Left lung (tissue), 4 donors: ENCODE measurements at regions not wholly inside any gene's neighbourhood (a gene's known extent, or its start where the extent isn't known, plus 50 kb on each side); places are given as distances from the start of the nearest gene placed in this dataset.

ENCODE experiments used
- ATAC-seq: fragments of 200-7000 bp; cut with Tn5 transposase; one replicate; pipeline ENCODE4 v1.9.1; 2020; ENCODE audit warnings: moderate library complexity
- DNase-seq, 4 donors: peaks; one replicate each; pipeline ENCODE4 v3.0.0-alpha.2; 2013 to 2020
- H3K27ac ChIP-seq, 2 donors: fragments of 200-600 bp; sonication (generic) in 1 of 2; one replicate each; pipeline versions ENCODE4 v1.5.0 to v1.8.0; 2020 to 2021
- H3K27me3 ChIP-seq, 2 donors: fragments of 200-600 bp; sonication (generic) in 1 of 2; one replicate each; pipeline versions ENCODE4 v1.5.0 to v1.8.0; 2020 to 2021
- H3K36me3 ChIP-seq, 2 donors: fragments of 200-600 bp; sonication (generic) in 1 of 2; one replicate each; pipeline versions ENCODE4 v1.5.0 to v1.8.0; 2020 to 2021
- H3K4me1 ChIP-seq, 2 donors: fragments of 200-600 bp; one replicate each; pipeline ENCODE4 v1.8.0; 2021
- H3K4me3 ChIP-seq, 2 donors: fragments of 200-600 bp; sonication (generic) in 1 of 2; one replicate each; pipeline versions ENCODE4 v1.5.0 to v1.8.0; 2020 to 2021; ENCODE audit warnings: mild to moderate bottlenecking in 1 of 2
- H3K9me3 ChIP-seq, 2 donors: fragments of 200-600 bp; sonication (generic) in 1 of 2; one replicate each; pipeline versions ENCODE4 v1.5.0 to v1.8.0; 2020 to 2021
- intact Hi-C, 2 donors: fragments of 100-400 bp; cut with DNase I; formaldehyde crosslinking; loops; one replicate each; pipeline versions ENCODE4 v1.11.2 to v1.14.2; 2022
- TF ChIP-seq, protein P1 (sequence below), 2 donors: fragments of 200-600 bp; sonication (generic) in 1 of 2; IDR thresholded peaks; one replicate each; pipeline versions ENCODE4 v1.5.0 to v1.8.0; 2021; ENCODE audit warnings: antibody characterized with exemption in 2 of 2
- donor health status: DM: no; HTN: yes; CAD: no.
- donor health status: DM: no; HTN: no; CAD: no.

DNA sequence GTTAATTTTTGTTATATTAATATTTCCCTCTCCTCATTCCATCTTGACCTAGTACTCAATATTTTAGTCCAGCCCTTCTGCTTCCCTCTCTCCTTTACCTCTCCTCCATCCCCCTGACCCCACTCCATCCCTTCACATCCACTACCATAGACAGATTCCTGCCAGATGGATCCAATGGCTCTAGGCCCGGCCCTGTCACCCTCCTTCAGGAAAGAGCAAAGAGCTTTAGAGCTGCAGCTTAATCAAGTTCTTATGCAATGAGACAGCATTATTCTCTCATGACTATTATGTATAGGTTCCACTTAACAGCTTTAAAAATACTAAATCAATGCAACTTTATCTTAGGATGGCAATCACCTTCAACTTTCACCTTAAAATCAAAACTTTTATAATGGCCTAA, 200.7 kb upstream of the TTC14 start:
- TF ChIP-seq, protein P1, sequence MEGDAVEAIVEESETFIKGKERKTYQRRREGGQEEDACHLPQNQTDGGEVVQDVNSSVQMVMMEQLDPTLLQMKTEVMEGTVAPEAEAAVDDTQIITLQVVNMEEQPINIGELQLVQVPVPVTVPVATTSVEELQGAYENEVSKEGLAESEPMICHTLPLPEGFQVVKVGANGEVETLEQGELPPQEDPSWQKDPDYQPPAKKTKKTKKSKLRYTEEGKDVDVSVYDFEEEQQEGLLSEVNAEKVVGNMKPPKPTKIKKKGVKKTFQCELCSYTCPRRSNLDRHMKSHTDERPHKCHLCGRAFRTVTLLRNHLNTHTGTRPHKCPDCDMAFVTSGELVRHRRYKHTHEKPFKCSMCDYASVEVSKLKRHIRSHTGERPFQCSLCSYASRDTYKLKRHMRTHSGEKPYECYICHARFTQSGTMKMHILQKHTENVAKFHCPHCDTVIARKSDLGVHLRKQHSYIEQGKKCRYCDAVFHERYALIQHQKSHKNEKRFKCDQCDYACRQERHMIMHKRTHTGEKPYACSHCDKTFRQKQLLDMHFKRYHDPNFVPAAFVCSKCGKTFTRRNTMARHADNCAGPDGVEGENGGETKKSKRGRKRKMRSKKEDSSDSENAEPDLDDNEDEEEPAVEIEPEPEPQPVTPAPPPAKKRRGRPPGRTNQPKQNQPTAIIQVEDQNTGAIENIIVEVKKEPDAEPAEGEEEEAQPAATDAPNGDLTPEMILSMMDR (IDR thresholded peaks at IDR 0.05) = no peak

DNA sequence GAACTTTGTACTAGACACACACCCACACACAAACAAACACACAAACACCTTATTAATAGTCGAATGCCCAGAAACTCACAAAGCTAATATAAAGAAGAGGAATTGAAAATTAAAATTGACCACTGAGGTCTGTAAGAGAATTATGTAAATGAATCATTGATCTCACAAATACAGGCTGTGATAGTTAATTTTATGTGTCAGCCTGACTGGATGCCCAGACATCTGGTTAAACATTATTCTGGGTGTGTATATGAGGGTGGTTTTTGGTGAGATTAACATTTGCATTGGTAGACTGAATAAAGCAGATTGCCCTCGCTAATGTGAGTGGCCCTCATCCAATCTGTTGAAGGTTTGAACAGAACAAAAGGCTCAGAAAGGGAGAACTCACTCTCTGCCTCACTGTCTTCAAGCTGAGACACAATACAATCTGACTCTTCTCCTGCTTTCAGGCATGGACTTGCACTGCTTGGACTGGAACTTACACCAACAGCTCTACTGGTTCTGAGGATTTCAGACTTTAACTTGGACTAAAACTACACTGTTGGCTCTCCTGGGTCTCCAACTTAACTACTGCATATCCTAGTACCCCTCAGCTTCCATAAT, 199.4 kb upstream of the TTC14 start:
- Histone ChIP-seq H3K9me3 (no peaks in the 10 kb centered on the region), H3K4me3 (no peak overlapping the region), H3K27me3 (no peaks in the 10 kb centered on the region), H3K4me1 (no peaks in the 10 kb centered on the region), H3K27ac (no peak overlapping the region), H3K36me3 (no peaks in the 10 kb centered on the region)
- intact Hi-C loops = no loop called here
- no peak for DNase-seq
- TF ChIP-seq, protein P1 (IDR thresholded peaks at IDR 0.05) = no peak
- no peak for ATAC-seq

More for the DNA sequence above, 200.7 kb upstream of the TTC14 start:
- no peaks in the 10 kb centered on the region for H3K4me1 ChIP-seq
- H3K36me3 ChIP-seq = no peaks in the 10 kb centered on the region
- DNase-seq (no peak), ATAC-seq (no peak)
- H3K27me3 ChIP-seq = no peaks in the 10 kb centered on the region
- H3K9me3 ChIP-seq = no peaks in the 10 kb centered on the region
- no peak overlapping the region for H3K4me3 ChIP-seq
- H3K27ac ChIP-seq = no peak overlapping the region
- intact Hi-C loops = no loop called here

DNA sequence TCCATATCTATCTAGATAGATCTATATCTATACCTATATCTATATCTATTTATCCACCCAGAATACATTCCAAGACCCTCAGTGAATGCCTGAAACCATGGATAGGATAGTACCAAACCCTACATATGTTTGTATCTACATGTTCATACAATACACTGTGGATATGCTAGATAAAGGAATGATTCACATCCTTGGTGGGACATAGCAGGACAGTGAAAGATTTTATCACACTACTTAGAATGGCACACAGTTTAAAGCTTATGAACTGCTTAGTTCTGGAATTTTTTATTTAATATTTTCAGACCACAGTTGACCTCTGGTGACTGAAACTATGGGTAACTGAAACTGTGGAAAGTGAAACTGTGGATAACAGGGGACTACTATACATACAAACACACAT, 198.8 kb upstream of the TTC14 start:
- DNase-seq (no peak), ATAC-seq (no peak)
- no peaks in the 10 kb centered on the region for H3K4me1 ChIP-seq
- no peaks in the 10 kb centered on the region for H3K27me3 ChIP-seq
- no peaks in the 10 kb centered on the region for H3K36me3 ChIP-seq
- intact Hi-C loops = no loop called here
- TF ChIP-seq, protein P1 (IDR thresholded peaks at IDR 0.05) = no peak
- no peak overlapping the region for H3K4me3 ChIP-seq
- H3K27ac ChIP-seq = no peak overlapping the region
- no peaks in the 10 kb centered on the region for H3K9me3 ChIP-seq

DNA sequence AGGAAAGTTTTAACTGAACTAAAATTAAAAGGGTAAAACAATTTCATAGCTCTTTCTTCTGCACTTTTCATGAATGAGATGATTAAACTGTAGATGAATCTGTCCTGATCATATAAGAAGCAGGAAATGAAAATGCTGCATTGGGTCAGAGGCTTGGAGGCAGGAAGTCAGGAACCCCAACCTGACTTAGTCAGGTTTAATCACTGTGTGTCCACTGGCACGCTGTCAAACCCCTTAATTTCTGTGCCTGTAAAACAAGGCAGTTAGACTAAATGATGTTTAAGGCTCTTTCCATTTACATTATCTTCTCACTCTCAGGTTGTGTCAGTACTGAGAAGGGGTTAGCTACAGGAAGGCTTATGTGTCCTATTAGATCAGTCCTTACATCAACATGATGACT, 193.3 kb upstream of the TTC14 start:
- ATAC-seq = no peak
- H3K36me3 ChIP-seq = no peaks in the 10 kb centered on the region
- no peak overlapping the region for H3K27ac ChIP-seq
- TF ChIP-seq, protein P1 (IDR thresholded peaks at IDR 0.05) = no peak
- H3K4me1 ChIP-seq = no peaks in the 10 kb centered on the region
- no peaks in the 10 kb centered on the region for H3K9me3 ChIP-seq
- no peaks in the 10 kb centered on the region for H3K27me3 ChIP-seq
- no peak for DNase-seq
- H3K4me3 ChIP-seq = no peak overlapping the region
- intact Hi-C loops = no loop called here

DNA sequence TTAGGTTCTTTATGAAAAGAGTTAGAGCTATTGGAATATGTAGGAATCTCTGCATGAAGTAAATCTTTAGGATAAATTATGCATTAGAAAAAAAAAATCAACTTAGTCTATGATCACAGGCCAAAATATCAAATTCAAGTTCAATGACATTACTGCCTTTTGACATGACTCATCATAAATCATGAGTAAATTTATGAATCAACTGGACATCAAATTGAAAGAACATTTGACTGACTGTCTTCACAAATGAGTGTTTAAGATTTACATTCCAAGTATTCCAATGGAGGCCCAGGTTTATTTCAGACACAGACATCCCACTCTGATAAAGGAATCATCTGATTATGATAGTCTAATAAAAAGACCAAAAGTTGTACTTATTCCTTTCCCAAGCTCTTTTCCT, 192.8 kb upstream of the TTC14 start:
- no peaks in the 10 kb centered on the region for H3K27me3 ChIP-seq
- no peak overlapping the region for H3K27ac ChIP-seq
- no peak overlapping the region for H3K4me3 ChIP-seq
- H3K4me1 ChIP-seq = no peaks in the 10 kb centered on the region
- TF ChIP-seq, protein P1 (IDR thresholded peaks at IDR 0.05) = no peak
- ATAC-seq (no peak), DNase-seq (no peak)
- H3K9me3 ChIP-seq = no peaks in the 10 kb centered on the region
- no peaks in the 10 kb centered on the region for H3K36me3 ChIP-seq
- intact Hi-C loops = no loop called here
